Hippocampal formation (tissue), 2 donors: ENCODE measurements at regions not wholly inside any gene's neighbourhood (a gene's known extent, or its start where the extent isn't known, plus 50 kb on each side); places are given as distances from the start of the nearest gene placed in this dataset.
"Not testable (repeated sequence)": the region's sequence is repeated elsewhere in the genome, so short reads cannot be mapped to it uniquely, and the experiment has no call there.

Experiments used
- DNase-seq, 2 donors: peaks; one replicate each; lab custom pipeline; 2025; lab: John Stamatoyannopoulos, UW

- DNase-seq, result no peak
Measured at GRCh38 chr4:71210823-71211222, 128.0 kb upstream of the SLC4A4 start.

GRCh38 chr4:71211748-71212147, 127.1 kb upstream of the SLC4A4 start:
- no peak for DNase-seq

- no peak for DNase-seq
Measured at GRCh38 chr4:71212216-71212615, 126.6 kb upstream of the SLC4A4 start.

GRCh38 chr4:71214578-71214977, 124.2 kb upstream of the SLC4A4 start:
- no peak for DNase-seq

GRCh38 chr4:71216316-71216959, 122.4 kb upstream of the SLC4A4 start:
- DNase-seq, result no peak

- DNase-seq, result peak in 1 of 2 donors; percentile 11
Measured at GRCh38 chr4:71217688-71218087, 121.1 kb upstream of the SLC4A4 start.

- not testable (repeated sequence) for DNase-seq
Measured at GRCh38 chr4:71220848-71221247, 118.0 kb upstream of the SLC4A4 start.

- DNase-seq, result no peak
Measured at GRCh38 chr4:71221510-71222466, 117.0 kb upstream of the SLC4A4 start.

GRCh38 chr4:71222661-71223060, 116.2 kb upstream of the SLC4A4 start:
- no peak for DNase-seq

- peak; percentile 39 to 85 for DNase-seq
Measured at GRCh38 chr4:71229477-71230270, 109.1 kb upstream of the SLC4A4 start.

- peak in 1 of 2 donors; percentile 38 for DNase-seq
Measured at GRCh38 chr4:71230271-71231128, 108.3 kb upstream of the SLC4A4 start.

- DNase-seq, result peak in 1 of 2 donors; percentile 42
Measured at GRCh38 chr4:71231129-71232055, 107.4 kb upstream of the SLC4A4 start.

GRCh38 chr4:71232056-71232430, 106.8 kb upstream of the SLC4A4 start:
- DNase-seq, result no peak

- DNase-seq, result no peak
Measured at GRCh38 chr4:71232846-71233245, 106.0 kb upstream of the SLC4A4 start.

GRCh38 chr4:71235311-71236201, 103.3 kb upstream of the SLC4A4 start:
- peak in 1 of 2 donors; percentile 5 for DNase-seq

GRCh38 chr4:71236226-71236625, 102.6 kb upstream of the SLC4A4 start:
- DNase-seq, result no peak

GRCh38 chr4:71237641-71238040, 101.2 kb upstream of the SLC4A4 start:
- DNase-seq, result no peak

- no peak for DNase-seq
Measured at GRCh38 chr4:71239365-71239764, 99.5 kb upstream of the SLC4A4 start.

- no peak for DNase-seq
Measured at GRCh38 chr4:71240094-71240493, 98.7 kb upstream of the SLC4A4 start.
